Occipital lobe (tissue), 1 donor: ENCODE measurements at regions not wholly inside any gene's neighbourhood (a gene's known extent, or its start where the extent isn't known, plus 50 kb on each side); places are given as distances from the start of the nearest gene placed in this dataset.
"Not testable (repeated sequence)": the region's sequence is repeated elsewhere in the genome, so short reads cannot be mapped to it uniquely, and the experiment has no call there.

Experiments
- DNase-seq: peaks from one replicate; lab custom pipeline; 2025; lab: John Stamatoyannopoulos, UW

GRCh38 chr1:199508653-199509052, 518.9 kb upstream of the NR5A2 start:
- no peak for DNase-seq

GRCh38 chr1:199509456-199509855, 518.1 kb upstream of the NR5A2 start:
- no peak for DNase-seq

GRCh38 chr1:199510314-199510713, 517.2 kb upstream of the NR5A2 start:
- no peak for DNase-seq

- DNase-seq = no peak
Measured at GRCh38 chr1:199512037-199512710, 515.3 kb upstream of the NR5A2 start.

- DNase-seq = no peak
Measured at GRCh38 chr1:199515261-199515660, 512.2 kb upstream of the NR5A2 start.

- DNase-seq = no peak
Measured at GRCh38 chr1:199522338-199522737, 505.2 kb upstream of the NR5A2 start.

- DNase-seq = no peak
Measured at GRCh38 chr1:199522936-199523335, 504.6 kb upstream of the NR5A2 start.

GRCh38 chr1:199529324-199529723, 498.2 kb upstream of the NR5A2 start:
- no peak for DNase-seq

GRCh38 chr1:199533361-199533760, 494.1 kb upstream of the NR5A2 start:
- DNase-seq = not testable (repeated sequence)

- DNase-seq = no peak
Measured at GRCh38 chr1:199545780-199546179, 481.7 kb upstream of the NR5A2 start.

GRCh38 chr1:199546323-199546722, 481.2 kb upstream of the NR5A2 start:
- no peak for DNase-seq

- DNase-seq = no peak
Measured at GRCh38 chr1:199549421-199549820, 478.1 kb upstream of the NR5A2 start.

- no peak for DNase-seq
Measured at GRCh38 chr1:199550199-199551065, 477.1 kb upstream of the NR5A2 start.

GRCh38 chr1:199551967-199552565, 475.4 kb upstream of the NR5A2 start:
- DNase-seq = peak; percentile 7

GRCh38 chr1:199553104-199553503, 474.4 kb upstream of the NR5A2 start:
- no peak for DNase-seq

- no peak for DNase-seq
Measured at GRCh38 chr1:199561334-199561733, 466.2 kb upstream of the NR5A2 start.

- no peak for DNase-seq
Measured at GRCh38 chr1:199573047-199573446, 454.5 kb upstream of the NR5A2 start.

GRCh38 chr1:199574950-199575349, 452.6 kb upstream of the NR5A2 start:
- DNase-seq = no peak

GRCh38 chr1:199580300-199580699, 447.2 kb upstream of the NR5A2 start:
- DNase-seq = no peak

GRCh38 chr1:199585392-199585791, 442.1 kb upstream of the NR5A2 start:
- no peak for DNase-seq

- no peak for DNase-seq
Measured at GRCh38 chr1:199590708-199591107, 436.8 kb upstream of the NR5A2 start.

- no peak for DNase-seq
Measured at GRCh38 chr1:199591468-199591867, 436.0 kb upstream of the NR5A2 start.

- no peak for DNase-seq
Measured at GRCh38 chr1:199593475-199593874, 434.0 kb upstream of the NR5A2 start.
